ENCODE measurements at regions not wholly inside any gene's neighbourhood (a gene's known extent, or its start where the extent isn't known, plus 50 kb on each side); places are given as distances from the start of the nearest gene placed in this dataset.

GRCh38 chr9:80547613-80548012 lies 975.8 kb downstream of the TLE4 start:
- no TSS peak for BruUV-seq (replicated peaks)
- Histone ChIP-seq H3K4me3 (ENCODE audit: low read depth in 2 of 2, low read length in 2 of 2) (no peak overlapping the region), H3K27me3 (ENCODE audit: control insufficient read depth, insufficient read depth, low read length) (no peaks in the 10 kb centered on the region), H3K4me1 (ENCODE audit: control insufficient read depth, insufficient read depth, low read length) (no peaks in the 10 kb centered on the region), H3K36me3 (ENCODE audit: control insufficient read depth, insufficient read depth, low read length) (no peaks in the 10 kb centered on the region), H3K27ac (ENCODE audit: low read length) (no peak overlapping the region), H3K9me3 (ENCODE audit: control insufficient read depth, insufficient read depth, low read depth, low read length) (no peaks in the 10 kb centered on the region)
- intact Hi-C loops (cut with micrococcal nuclease; ENCODE audit: unreplicated experiment) = no loop called here
- in situ Hi-C loops (cut with HindIII; ENCODE audit: low pct_unique_long_range_greater_than_20kb, low sequenced_read_pairs) = no loop called here
- POLR2A ChIA-PET = no interaction called here
- CTCF ChIA-PET = no interaction called here
- TF ChIP-seq CTCF (IDR thresholded peaks at IDR 0.05) = no peak
- no peak for TF ChIP-seq REST (IDR thresholded peaks at IDR 0.05; ENCODE audit: insufficient read depth in 1 of 2, low read depth in 2 of 2, low read length in 1 of 2)
- ATAC-seq (no peak), DNase-seq (ENCODE audit: low read depth, low spot score) (no peak)

DNA sequence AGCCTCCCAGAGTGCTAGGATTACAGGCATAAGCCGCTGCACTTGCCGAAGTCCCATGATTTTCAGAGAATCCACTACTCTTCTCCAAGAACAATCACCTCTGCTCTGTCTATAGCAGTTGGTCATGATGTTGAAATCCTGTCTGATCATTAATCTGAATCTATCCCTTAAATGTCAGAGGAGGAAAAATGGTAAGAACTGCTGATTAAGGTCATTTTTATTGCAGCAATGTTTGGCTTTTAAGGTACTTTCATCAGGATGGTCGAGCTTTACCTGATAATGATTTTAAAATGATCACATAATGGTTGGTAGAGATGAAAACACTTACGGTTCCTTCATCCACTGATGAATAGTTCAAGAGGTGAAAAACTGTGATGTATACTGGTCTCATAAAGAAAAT lies 968.6 kb downstream of the TLE4 start:
- no TSS peak for BruUV-seq (replicated peaks)
- no peaks in the 10 kb centered on the region for H3K27me3 ChIP-seq (ENCODE audit: control insufficient read depth, insufficient read depth, low read length)
- H3K4me3 ChIP-seq (ENCODE audit: low read depth in 2 of 2, low read length in 2 of 2) = no peak overlapping the region
- DNase-seq (ENCODE audit: low read depth, low spot score) = no peak
- intact Hi-C loops (cut with micrococcal nuclease; ENCODE audit: unreplicated experiment) = no loop called here
- TF ChIP-seq SIN3A (IDR thresholded peaks at IDR 0.05; ENCODE audit: borderline replicate concordance, insufficient read depth, low read depth, low read length) (no peak), POLR2AphosphoS5 (IDR thresholded peaks at IDR 0.05; ENCODE audit: low read depth, low read length) (no peak), REST (IDR thresholded peaks at IDR 0.05; ENCODE audit: insufficient read depth in 1 of 2, low read depth in 2 of 2, low read length in 1 of 2) (no peak), TCF7L2 (IDR thresholded peaks at IDR 0.05; ENCODE audit: low read depth, low read length) (no peak), CTCF (IDR thresholded peaks at IDR 0.05) (no peak)
- no peak for ATAC-seq
- H3K27ac ChIP-seq (ENCODE audit: low read length) = no peak overlapping the region
- in situ Hi-C loops (cut with HindIII; ENCODE audit: low pct_unique_long_range_greater_than_20kb, low sequenced_read_pairs) = no loop called here
- H3K4me1 ChIP-seq (ENCODE audit: control insufficient read depth, insufficient read depth, low read length) = no peaks in the 10 kb centered on the region
- ChIA-PET POLR2A (no interaction called here), CTCF (no interaction called here)
- H3K36me3 ChIP-seq (ENCODE audit: control insufficient read depth, insufficient read depth, low read length) = no peaks in the 10 kb centered on the region
- H3K9me3 ChIP-seq (ENCODE audit: control insufficient read depth, insufficient read depth, low read depth, low read length) = no peaks in the 10 kb centered on the region

Measured in Panc1 (cell line).